ENCODE measurements at regions not wholly inside any gene's neighbourhood (a gene's known extent, or its start where the extent isn't known, plus 50 kb on each side); places are given as distances from the start of the nearest gene placed in this dataset.

- no peak overlapping the region for H3K4me3 ChIP-seq (ENCODE audit: low read depth, low read length)
- TF ChIP-seq CTCF (IDR thresholded peaks at IDR 0.05; ENCODE audit: low read depth, low read length, missing control alignments): no peak
- in situ Hi-C loops (cut with HindIII; ENCODE audit: low pct_ligation_motif_present, low sequenced_read_pairs): no loop called here
- H3K36me3 ChIP-seq (replicated peaks): no peaks in the 10 kb centered on the region
- H3K27ac ChIP-seq: no peak overlapping the region
- no peaks in the 10 kb centered on the region for H3K27me3 ChIP-seq (replicated peaks)
- no peak for DNase-seq
These were observed 132.8 kb upstream of the PDZRN3 start for GRCh38 chr3:73757536-73757935.

GRCh38 chr3:73753985-73754384 lies 129.2 kb upstream of the PDZRN3 start:
- H3K27me3 ChIP-seq (replicated peaks): no peaks in the 10 kb centered on the region
- no peak overlapping the region for H3K4me3 ChIP-seq (ENCODE audit: low read depth, low read length)
- no peak overlapping the region for H3K27ac ChIP-seq
- no peak for TF ChIP-seq CTCF (IDR thresholded peaks at IDR 0.05; ENCODE audit: low read depth, low read length, missing control alignments)
- in situ Hi-C loops (cut with HindIII; ENCODE audit: low pct_ligation_motif_present, low sequenced_read_pairs): no loop called here
- no peak for DNase-seq
- H3K36me3 ChIP-seq (replicated peaks): no peaks in the 10 kb centered on the region

GRCh38 chr3:73752338-73752737 lies 127.6 kb upstream of the PDZRN3 start:
- Histone ChIP-seq H3K27ac (no peak overlapping the region), H3K27me3 (replicated peaks) (no peaks in the 10 kb centered on the region), H3K36me3 (replicated peaks) (no peaks in the 10 kb centered on the region), H3K4me3 (ENCODE audit: low read depth, low read length) (no peak overlapping the region)
- TF ChIP-seq CTCF (IDR thresholded peaks at IDR 0.05; ENCODE audit: low read depth, low read length, missing control alignments): no peak
- in situ Hi-C loops (cut with HindIII; ENCODE audit: low pct_ligation_motif_present, low sequenced_read_pairs): no loop called here
- no peak for DNase-seq

GRCh38 chr3:73746623-73747022 lies 121.9 kb upstream of the PDZRN3 start:
- H3K4me3 ChIP-seq (ENCODE audit: low read depth, low read length): no peak overlapping the region
- in situ Hi-C loops (cut with HindIII; ENCODE audit: low pct_ligation_motif_present, low sequenced_read_pairs): no loop called here
- no peak for DNase-seq
- no peaks in the 10 kb centered on the region for H3K36me3 ChIP-seq (replicated peaks)
- TF ChIP-seq CTCF (IDR thresholded peaks at IDR 0.05; ENCODE audit: low read depth, low read length, missing control alignments): no peak
- H3K27me3 ChIP-seq (replicated peaks): no peaks in the 10 kb centered on the region
- no peak overlapping the region for H3K27ac ChIP-seq

- H3K27ac ChIP-seq: no peak overlapping the region
- H3K27me3 ChIP-seq (replicated peaks): no peaks in the 10 kb centered on the region
- TF ChIP-seq CTCF (IDR thresholded peaks at IDR 0.05; ENCODE audit: low read depth, low read length, missing control alignments): no peak
- H3K4me3 ChIP-seq (ENCODE audit: low read depth, low read length): no peak overlapping the region
- H3K36me3 ChIP-seq (replicated peaks): no peaks in the 10 kb centered on the region
- no peak for DNase-seq
- in situ Hi-C loops (cut with HindIII; ENCODE audit: low pct_ligation_motif_present, low sequenced_read_pairs): no loop called here
These were observed 120.9 kb upstream of the PDZRN3 start for GRCh38 chr3:73745526-73746191.

GRCh38 chr3:73743551-73743950 lies 118.8 kb upstream of the PDZRN3 start:
- no peak for DNase-seq
- in situ Hi-C loops (cut with HindIII; ENCODE audit: low pct_ligation_motif_present, low sequenced_read_pairs): no loop called here
- Histone ChIP-seq H3K4me3 (ENCODE audit: low read depth, low read length) (no peak overlapping the region), H3K27ac (no peak overlapping the region), H3K27me3 (replicated peaks) (no peaks in the 10 kb centered on the region), H3K36me3 (replicated peaks) (no peaks in the 10 kb centered on the region)
- no peak for TF ChIP-seq CTCF (IDR thresholded peaks at IDR 0.05; ENCODE audit: low read depth, low read length, missing control alignments)

Measured in brain microvascular endothelial cell (primary cell).